GM06990 (cell line): ENCODE measurements at regions not wholly inside any gene's neighbourhood (a gene's known extent, or its start where the extent isn't known, plus 50 kb on each side); places are given as distances from the start of the nearest gene placed in this dataset.

ENCODE experiments used
- DNase-seq: peaks from one replicate; pipeline ENCODE4 v3.0.0-alpha.2; 2011; ENCODE audit not compliant: insufficient read length; ENCODE audit errors: extremely low read depth
- H3K27me3 ChIP-seq: replicated peaks from 2 replicates; pipeline ENCODE4 v1.6.0; 2011; ENCODE audit warnings: low read length; ENCODE audit not compliant: control insufficient read depth, insufficient read depth
- H3K36me3 ChIP-seq: 2 replicates; pipeline ENCODE4 v1.5.1; 2011; ENCODE audit warnings: low read length; ENCODE audit not compliant: control insufficient read depth, insufficient read depth
- H3K4me3 ChIP-seq: replicated peaks from 2 replicates; pipeline ENCODE4 v1.5.1; 2011; ENCODE audit warnings: low read depth, mild to moderate bottlenecking, control low read depth, low read length
- CTCF ChIP-seq: IDR thresholded peaks from 2 replicates; pipeline ENCODE4 v1.5.1; 2011; ENCODE audit warnings: low read length, control low read depth, mild to moderate bottlenecking, inconsistent platforms; ENCODE audit not compliant: insufficient read depth, poor library complexity, severe bottlenecking

- TF ChIP-seq CTCF: no peak
- no peak for DNase-seq
- no peak overlapping the region for H3K4me3 ChIP-seq
- no peaks in the 10 kb centered on the region for H3K27me3 ChIP-seq
- H3K36me3 ChIP-seq: no peaks in the 10 kb centered on the region
Observed at GRCh38 chr14:34134484-34134883, 183.6 kb upstream of the EGLN3 start.

GRCh38 chr14:34129927-34130552 is 179.2 kb upstream of the EGLN3 start:
- TF ChIP-seq CTCF: no peak
- no peaks in the 10 kb centered on the region for H3K36me3 ChIP-seq
- DNase-seq: no peak
- H3K4me3 ChIP-seq: no peak overlapping the region
- H3K27me3 ChIP-seq: no peaks in the 10 kb centered on the region

- Histone ChIP-seq H3K4me3 (no peak overlapping the region), H3K27me3 (no peaks in the 10 kb centered on the region), H3K36me3 (no peaks in the 10 kb centered on the region)
- no peak for TF ChIP-seq CTCF
- no peak for DNase-seq
Observed at GRCh38 chr14:34128665-34129064, 177.8 kb upstream of the EGLN3 start.

GRCh38 chr14:34126586-34126985 is 175.7 kb upstream of the EGLN3 start:
- Histone ChIP-seq H3K4me3 (no peak overlapping the region), H3K36me3 (no peaks in the 10 kb centered on the region), H3K27me3 (no peaks in the 10 kb centered on the region)
- no peak for TF ChIP-seq CTCF
- DNase-seq: no peak

- H3K27me3 ChIP-seq: no peaks in the 10 kb centered on the region
Observed at GRCh38 chr14:34124585-34124984, 173.7 kb upstream of the EGLN3 start.

More at GRCh38 chr14:34124585-34124984, 173.7 kb upstream of the EGLN3 start:
- Histone ChIP-seq H3K36me3 (no peaks in the 10 kb centered on the region), H3K4me3 (no peak overlapping the region)
- no peak for DNase-seq
- no peak for TF ChIP-seq CTCF
